DMS 273 (cell line): ENCODE measurements at regions not wholly inside any gene's neighbourhood (a gene's known extent, or its start where the extent isn't known, plus 50 kb on each side); places are given as distances from the start of the nearest gene placed in this dataset.
A peak's percentile ranks its signal among the peaks of the same experiment; 100 is the strongest.

Source experiments
- DNase-seq: peaks from one replicate; lab custom pipeline; 2025; ENCODE audit not compliant: unreplicated experiment; lab: John Stamatoyannopoulos, UW

GRCh38 chr3:63042833-63043232 is 167.6 kb upstream of the CADPS start:
- no peak for DNase-seq

GRCh38 chr3:63043631-63044030 is 168.4 kb upstream of the CADPS start:
- DNase-seq: peak; percentile 10

- no peak for DNase-seq
Observed at GRCh38 chr3:63046152-63046551, 170.9 kb upstream of the CADPS start.

DNA sequence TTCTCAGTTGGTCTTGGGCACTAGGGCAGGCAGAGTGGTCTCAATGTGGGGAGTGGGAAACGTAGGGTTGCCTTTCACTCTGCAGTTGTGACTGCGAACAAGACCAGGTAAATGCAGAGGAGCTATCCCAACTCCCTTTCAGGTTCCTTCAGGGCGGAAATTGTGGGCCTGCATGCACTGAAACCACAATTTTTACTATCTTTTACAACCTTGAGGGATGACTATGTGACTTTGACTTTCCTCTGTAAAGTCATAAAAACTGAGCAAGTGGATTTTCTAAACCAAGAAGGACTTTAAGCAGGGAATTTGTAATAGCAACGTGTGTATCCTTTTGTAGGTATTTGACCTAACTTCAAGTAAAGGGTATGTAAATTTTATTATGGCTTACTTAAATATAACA is 171.4 kb upstream of the CADPS start:
- DNase-seq: no peak

DNA sequence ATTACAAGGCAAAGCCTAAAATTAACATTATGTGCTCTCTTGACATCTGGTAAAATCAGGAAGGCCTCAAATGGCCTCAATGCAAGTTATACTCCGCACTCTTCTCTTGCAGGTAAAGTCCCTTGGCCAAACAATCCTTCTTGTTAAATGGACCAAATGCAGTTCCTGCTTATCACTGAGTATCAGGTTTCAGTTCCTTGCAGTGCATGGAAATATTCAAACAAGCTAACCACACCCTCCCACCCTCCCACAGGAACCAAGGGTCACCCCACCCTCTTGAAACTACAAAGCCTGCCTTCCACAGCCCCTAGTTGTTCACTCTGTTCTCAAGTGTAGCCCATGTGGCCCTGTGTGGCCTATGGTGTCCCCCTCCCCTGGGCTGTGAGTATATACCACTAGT is 171.9 kb upstream of the CADPS start:
- no peak for DNase-seq

DNA sequence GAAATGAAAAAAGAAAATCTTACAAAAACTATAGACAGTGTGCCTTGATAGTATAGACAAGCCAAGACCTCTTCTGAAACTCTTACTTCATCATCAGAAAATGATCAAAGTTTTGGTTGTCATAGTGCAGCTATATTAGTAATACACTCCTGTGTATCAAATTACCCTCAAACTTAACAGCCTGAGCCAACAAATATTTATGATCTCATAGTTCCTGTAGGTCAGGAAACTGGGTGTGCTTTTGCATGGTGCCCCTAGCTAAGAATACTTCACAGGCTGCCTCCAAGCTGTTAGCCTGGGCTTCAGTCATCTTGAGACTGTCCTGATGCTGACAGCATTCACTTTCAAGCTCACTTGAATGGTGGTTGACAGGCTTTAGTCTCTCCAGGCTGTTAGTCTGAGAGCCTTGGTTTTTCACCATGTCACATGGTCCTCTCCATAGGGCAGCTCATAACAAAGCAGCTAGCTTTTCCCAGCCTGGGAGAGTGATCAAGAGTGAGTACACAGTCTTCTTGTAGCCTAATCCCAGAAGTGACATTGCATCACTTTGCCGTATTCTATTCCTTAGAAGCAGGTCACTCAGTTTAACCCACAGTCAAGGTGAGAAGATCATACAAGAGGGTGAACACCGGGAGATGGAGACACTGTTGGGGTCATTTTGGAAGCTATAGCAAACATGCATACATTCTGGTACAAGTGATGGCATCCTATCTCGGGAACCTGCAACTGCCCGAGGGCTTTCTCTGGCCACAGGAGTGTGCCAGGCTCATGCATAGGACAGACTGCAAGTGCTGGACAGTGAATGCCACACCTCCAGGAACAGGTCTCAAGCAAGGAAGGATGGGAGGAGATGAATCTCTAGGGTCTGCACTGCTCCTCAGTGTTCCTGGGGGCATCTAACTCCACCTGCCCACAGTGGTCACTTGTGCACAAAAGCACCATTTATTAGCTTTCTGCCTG is 173.4 kb upstream of the CADPS start:
- no peak for DNase-seq

DNA sequence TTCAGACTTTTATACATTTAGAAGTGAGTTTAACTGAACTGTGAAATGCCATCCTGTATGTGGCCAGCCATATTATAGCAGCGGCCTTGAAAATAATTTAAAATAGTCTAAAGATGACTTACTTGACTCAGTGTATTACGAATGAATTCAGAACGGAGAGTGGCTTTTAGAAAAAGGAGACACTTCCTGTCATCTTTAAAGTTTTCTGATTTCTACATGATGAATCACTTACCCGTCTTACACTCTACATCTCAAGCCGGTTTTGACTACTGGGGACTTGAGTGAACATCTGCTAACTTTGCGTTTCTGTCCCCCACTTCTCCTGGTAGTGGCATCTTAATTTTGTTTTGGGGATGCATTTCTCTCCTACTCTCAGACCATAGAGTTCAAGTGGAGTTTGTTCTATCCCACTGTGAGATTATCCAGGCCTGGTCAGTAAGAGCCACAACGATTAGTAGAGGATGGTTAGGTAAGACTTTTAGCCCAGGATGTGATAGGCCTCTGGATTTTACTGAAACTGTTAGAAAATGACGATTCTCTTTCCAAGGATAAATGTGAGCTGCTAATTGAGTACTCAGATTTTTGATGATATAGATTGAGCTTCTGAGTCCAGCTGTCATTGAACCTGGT is 175.4 kb upstream of the CADPS start:
- DNase-seq: no peak

DNA sequence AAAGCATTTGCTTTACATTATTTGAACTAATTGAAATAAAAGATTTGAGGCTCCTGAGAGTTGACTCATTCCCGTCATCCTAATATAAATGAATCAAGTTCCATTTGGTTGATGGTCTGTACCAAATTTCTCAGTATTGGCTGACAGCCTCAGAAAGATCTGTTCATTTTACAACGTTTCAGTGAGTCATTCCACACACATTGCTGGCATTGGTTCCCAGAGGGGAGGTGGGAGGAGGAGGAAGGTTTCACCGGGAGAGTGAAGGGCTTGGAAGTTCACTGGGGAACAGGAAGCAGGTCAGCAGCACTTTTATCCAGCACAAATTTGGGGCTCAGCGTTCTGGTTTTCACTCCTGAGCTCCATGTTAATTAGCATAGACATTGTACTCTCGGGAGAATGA is 176.7 kb upstream of the CADPS start:
- peak; percentile 2 for DNase-seq

DNA sequence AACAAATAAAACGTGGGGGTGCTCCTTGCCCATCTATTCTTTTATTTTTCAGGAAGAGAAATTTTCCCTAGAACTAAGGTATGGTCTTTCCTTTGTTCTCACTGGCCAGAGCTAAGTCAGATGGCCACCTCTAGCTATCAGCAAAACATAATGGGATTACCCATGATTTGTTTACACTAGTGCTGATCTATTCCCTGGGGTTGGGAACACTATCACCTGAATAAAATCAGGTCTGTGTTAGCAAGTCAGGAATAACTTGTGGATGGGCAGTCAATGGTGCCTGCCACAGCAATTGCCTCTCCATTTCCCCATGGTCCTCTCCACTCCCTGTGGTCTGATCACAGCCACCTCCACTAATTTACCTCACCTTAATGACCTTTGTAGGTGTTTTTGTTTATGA is 181.7 kb upstream of the CADPS start:
- DNase-seq: no peak

DNA sequence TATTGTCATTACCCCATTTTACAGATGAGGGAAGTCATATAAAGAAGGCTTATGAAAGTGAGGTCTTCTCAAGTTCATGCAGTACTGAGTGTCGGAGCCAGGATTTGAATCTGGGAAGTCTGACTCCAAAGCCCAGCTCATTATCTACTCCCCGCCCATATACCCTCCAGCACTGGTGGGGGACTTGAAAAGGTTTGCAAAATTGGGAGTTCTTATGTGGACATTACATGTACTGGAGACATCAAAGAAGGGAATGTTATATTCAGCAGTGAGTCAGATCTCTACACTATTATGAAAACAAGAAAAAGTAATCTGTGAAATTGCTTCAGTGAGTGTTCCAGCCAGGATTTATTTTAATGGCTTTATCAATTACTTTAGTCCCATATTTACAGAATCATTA is 185.2 kb upstream of the CADPS start:
- DNase-seq: no peak

GRCh38 chr3:63061449-63061848 is 186.2 kb upstream of the CADPS start:
- no peak for DNase-seq

DNA sequence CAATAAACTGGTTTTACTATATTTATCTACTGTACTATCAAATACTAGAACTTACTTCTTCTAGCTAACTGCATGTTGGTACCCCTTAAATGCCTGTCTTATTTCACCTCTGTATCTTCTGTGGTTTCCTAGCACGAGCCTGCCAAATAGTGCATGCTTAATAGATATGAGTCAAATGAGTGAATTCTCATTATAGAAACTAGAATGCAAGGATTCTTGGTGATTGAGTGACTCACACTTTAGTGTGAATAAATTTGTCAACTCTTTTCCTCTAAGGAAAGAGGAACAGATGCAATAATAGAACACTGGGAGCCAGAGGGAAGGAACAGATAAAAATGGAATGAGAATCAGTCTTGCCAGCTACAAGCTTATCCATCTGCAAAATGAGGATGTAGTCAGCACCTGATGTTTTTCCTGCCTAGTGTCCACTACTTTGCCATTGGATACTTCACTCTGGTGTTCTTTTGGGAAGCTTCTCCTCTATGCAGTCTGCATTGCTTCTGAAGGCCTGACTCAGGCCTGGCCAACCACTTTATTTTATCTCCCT is 189.1 kb upstream of the CADPS start:
- DNase-seq: no peak

DNA sequence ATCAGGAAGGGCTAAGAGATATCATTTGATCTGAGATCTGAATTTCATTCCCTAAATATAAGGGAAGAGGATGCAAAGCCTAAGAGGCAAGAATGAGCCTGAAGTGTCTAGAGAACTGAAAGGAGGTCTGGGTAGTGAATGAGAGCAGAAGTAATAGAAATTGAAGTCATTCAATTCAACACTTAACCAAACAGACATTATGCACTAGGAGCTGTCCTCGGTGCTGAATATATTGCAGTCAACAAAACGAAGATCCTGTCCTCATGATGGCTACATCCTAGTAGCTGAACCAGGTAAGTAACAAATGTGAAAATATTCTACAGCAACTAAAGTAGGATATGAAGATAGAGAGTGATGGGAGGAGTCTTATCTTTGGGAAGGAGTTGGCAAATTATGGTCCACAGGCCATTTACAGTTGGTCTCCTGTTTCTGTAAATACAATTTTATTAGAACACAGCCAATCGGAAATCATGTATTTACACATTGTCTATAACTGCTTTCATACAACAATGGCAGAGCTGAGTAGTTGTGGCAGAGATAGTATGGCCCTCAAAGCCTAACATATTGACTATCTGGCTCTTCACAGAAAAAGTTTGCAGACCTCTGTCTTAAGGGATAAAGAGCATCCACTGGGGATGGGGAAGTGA is 192.9 kb upstream of the CADPS start:
- DNase-seq: peak; percentile 52

GRCh38 chr3:63069806-63070475 is 194.7 kb upstream of the CADPS start:
- no peak for DNase-seq

GRCh38 chr3:63070476-63070810 is 195.2 kb upstream of the CADPS start:
- no peak for DNase-seq

DNA sequence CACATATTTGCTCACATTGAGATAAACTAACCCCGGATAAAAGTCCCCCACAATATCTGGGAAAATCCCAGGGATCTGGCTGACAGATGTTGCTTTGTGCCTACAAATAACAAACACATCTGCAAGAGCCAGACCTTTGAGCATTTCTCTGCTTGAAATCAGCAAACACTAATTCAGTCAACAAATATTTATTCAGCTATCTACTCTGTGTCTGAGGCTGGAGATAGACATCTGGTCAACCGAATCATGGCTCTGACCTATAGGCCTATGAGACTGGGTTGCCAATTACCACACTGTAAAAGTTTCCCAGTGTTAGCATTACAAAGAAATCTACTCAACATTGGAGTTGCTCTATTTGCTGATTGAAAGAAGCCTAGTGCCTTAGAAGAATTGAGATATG is 201.1 kb upstream of the CADPS start:
- no peak for DNase-seq

DNA sequence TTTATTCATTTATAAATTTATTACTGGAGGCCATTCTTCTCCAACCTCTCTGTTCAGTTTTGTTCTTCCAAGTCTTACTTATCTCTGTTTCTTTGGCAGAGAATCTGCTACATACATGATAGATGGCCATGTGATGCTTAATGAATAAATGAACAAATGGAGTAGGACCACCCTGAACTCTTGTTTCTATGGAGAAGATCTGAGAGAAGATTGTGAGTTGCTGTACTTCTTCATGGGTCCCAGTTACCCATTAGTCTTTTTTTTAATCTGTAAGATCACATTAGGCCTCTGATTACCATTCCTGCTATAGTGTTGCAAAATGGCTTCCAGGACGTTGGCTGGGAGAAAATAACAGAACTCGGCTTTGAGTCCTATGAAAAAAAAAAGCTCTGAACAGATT is 191.9 kb upstream of the SYNPR start:
- no peak for DNase-seq

DNA sequence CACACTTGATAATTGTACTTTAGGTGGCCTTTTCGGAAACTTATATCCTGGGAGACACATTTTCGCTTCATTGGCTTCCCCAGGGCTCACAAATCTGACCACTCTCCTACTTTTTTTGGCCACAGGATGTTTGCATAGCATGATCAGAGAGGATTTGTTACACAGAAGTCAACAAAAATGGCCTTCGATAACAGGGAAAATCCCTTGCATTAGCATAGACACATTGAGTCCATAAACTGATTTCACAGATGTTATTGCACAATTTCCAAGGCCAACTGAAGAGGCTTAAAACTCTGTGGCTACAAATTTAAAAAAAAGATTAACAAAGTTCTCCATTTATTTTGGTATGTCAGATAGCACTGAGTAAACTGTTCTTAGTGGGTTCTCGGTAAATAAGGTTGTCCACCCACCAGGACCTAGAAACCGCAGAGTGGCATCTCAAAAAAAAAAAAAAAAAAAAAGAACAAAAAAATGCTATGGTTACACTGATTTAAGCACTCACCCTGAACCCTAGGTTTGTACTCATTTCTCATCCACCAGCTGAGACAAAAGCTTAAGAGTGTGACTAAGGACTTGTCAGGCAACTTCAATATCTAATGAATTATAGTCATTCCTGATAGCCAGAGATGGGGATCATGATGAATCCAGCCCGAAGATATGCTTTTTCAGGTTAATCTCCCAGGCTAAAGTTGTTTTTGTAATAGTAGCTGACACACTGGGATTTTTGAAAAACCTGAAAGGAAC is 188.9 kb upstream of the SYNPR start:
- no peak for DNase-seq

DNA sequence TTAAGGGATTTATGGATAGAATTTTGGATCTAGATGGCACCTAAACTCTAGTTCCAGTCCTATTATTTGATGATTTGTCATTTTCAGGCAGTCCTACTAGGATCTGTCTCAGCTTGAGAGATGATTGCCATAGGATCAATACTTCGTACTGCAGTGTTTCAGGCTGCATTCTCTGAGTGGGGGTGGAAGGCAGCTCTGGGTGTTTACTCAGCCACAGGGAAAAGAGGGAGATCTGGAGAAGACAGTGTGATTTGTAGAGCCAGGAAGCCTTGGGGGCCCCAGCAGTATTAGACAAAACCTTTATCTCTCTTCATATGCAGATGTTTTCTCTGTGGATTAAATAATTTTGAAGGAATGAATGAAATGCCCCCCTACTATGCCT is 188.4 kb upstream of the SYNPR start:
- DNase-seq: no peak

GRCh38 chr3:63090656-63091055 is 187.5 kb upstream of the SYNPR start:
- DNase-seq: no peak

DNA sequence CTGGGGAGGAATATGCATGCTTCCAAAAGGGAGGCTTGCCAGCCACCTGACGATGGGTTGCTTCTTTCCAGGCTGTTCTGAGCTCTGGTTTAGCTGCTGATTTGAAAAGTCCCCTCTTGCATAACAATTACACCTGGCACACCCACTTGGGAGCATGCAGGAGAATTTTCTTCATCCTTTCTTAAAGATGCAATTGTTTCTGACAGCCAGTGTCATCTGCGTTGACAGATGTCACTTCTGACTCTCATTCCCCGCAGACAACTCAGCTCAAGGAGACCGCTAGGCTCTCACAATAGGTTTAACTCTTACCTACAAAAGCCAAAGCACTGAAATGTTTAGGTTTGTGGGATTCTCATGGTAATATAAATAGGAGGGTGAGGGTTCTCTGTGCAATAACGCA is 185.6 kb upstream of the SYNPR start:
- DNase-seq: no peak
